Fibroblast of the aortic adventitia (primary cell): ENCODE measurements at regions not wholly inside any gene's neighbourhood (a gene's known extent, or its start where the extent isn't known, plus 50 kb on each side); places are given as distances from the start of the nearest gene placed in this dataset.

ENCODE experiments used
- DNase-seq: peaks from one replicate; pipeline ENCODE4 v3.0.0-alpha.2; 2010; ENCODE audit warnings: low read depth
- H3K4me3 ChIP-seq: 2 replicates; pipeline ENCODE4 v1.5.1; 2011; ENCODE audit warnings: low read depth, mild to moderate bottlenecking, control low read depth, low read length, moderate library complexity
- TF ChIP-seq, protein P1 (sequence below): IDR thresholded peaks from 2 replicates; pipeline ENCODE4 v1.5.1; 2011; ENCODE audit warnings: mild to moderate bottlenecking, low read length, control low read depth, inconsistent platforms; ENCODE audit not compliant: insufficient read depth

DNA sequence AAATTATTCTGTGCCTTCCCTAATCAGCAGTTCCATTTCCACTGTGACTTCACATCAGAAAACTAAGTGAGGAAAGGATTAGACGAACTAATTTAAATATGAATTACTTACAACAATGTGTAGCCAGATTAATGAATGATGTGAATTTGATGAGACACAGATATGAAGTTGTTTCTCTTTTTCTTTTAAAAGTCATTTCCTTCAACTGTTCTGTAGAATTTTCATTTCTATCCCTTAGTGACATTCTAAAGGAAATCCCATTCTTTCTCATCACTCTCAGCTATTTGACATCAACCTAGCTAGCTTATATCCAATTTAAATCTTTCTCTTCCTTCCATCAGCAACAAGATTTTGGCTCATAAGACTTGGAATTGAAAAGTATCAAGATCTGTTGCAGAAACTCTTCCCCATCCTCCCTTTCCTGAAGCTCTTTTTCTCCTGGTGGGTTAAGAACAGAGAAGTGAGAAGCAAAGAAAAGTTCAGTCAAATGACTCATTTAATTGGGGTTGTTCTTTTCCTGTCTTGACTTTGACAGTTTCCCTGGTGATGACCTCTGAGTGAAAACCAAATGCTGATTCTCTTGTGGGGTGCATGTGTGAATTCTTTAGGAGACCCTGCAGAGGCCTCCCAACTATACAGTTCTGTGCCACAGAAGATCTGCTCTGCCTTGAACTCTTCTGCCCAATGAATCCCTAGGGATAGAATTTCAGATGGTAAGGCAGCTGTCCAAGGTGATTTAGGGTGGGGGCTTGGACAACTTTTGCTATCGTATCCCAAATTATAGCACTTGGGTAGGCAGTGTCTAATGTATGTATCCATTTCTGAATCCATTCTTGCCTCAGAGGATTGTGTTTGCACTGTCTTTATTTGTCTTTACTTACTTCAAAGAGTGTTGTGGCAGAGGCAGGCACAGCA, 232.5 kb upstream of the GPRIN3 start:
- TF ChIP-seq, protein P1, sequence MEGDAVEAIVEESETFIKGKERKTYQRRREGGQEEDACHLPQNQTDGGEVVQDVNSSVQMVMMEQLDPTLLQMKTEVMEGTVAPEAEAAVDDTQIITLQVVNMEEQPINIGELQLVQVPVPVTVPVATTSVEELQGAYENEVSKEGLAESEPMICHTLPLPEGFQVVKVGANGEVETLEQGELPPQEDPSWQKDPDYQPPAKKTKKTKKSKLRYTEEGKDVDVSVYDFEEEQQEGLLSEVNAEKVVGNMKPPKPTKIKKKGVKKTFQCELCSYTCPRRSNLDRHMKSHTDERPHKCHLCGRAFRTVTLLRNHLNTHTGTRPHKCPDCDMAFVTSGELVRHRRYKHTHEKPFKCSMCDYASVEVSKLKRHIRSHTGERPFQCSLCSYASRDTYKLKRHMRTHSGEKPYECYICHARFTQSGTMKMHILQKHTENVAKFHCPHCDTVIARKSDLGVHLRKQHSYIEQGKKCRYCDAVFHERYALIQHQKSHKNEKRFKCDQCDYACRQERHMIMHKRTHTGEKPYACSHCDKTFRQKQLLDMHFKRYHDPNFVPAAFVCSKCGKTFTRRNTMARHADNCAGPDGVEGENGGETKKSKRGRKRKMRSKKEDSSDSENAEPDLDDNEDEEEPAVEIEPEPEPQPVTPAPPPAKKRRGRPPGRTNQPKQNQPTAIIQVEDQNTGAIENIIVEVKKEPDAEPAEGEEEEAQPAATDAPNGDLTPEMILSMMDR = no peak
- H3K4me3 ChIP-seq = no peak overlapping the region
- DNase-seq = peak; percentile 31

DNA sequence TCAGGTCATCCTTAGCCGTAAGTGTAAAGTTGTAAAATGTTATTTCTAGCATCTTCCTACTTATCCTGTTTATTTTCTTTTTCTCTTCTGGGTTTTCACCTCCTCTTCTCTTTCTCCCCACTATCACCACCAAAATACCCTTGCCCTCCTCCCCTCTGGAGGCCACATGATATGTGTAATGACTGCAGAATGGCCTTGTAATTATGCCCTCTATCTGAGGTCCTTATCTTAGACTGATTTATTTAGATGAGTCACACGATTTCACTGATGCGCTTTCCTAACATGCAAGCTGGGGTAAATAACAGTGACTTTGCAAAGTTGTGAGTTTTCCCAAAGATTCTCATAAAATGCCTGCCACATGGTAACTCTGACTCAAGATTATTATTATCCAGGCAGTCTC, 231.8 kb upstream of the GPRIN3 start:
- TF ChIP-seq, protein P1 = no peak
- peak; percentile 91 for DNase-seq
- no peak overlapping the region for H3K4me3 ChIP-seq

DNA sequence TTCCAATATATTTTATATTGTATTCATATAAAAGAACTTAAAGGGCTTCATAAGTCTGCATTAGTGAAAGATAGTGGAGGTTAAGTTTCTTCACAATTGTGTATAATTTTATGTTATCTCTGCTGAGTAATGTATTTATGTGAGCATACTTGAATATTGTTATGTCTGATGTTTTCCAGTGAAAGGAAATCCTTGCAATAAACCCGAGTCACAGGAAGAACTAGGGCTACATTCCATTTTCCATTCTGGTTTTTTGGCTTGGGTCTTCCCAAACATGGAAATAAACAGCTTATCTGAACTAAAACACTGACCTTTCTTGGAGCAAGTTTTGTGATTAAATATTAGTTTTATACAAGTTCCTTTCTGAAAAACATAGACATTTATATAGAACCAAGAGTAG, 231.3 kb upstream of the GPRIN3 start:
- no peak overlapping the region for H3K4me3 ChIP-seq
- peak; percentile 39 for DNase-seq
- TF ChIP-seq, protein P1 = no peak

DNA sequence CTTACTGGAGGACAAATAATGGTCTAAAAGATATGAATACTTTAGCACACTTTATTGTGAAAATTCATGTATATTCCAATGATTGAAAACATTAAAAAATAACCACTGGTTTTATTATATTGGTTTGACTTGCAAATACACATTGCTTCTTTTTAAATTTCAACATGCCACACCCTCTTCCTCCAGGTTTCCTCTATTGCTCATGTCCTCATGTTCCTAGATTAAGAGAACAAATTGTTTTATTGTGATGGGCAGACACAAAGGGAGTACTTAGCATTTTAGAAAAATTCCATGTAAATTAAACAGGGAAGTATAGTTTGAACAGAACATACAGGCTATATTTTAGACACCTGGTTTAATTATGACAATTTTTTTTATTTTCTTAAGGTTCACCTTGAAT, 230.6 kb upstream of the GPRIN3 start:
- H3K4me3 ChIP-seq = no peak overlapping the region
- no peak for DNase-seq
- TF ChIP-seq, protein P1 = no peak

DNA sequence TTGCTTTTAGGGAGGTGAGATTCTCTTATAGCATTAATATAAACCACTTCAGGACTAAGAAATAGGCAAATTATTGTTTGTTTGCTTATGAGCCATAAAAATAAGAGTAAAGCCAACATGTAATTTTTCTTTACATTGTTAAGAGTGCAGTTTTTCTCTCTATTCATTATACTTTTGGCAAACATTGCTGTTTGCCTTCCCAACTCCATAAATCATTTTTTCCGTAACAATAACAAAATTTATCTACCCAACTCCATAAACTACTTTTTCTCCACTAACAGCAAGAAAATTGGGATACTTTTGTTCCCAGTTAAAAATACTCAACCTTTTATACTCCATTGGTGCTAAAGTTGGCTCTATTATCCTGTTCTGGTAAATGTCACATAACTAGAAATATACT, 229.7 kb upstream of the GPRIN3 start:
- no peak for DNase-seq
- TF ChIP-seq, protein P1 = no peak
- no peak overlapping the region for H3K4me3 ChIP-seq

DNA sequence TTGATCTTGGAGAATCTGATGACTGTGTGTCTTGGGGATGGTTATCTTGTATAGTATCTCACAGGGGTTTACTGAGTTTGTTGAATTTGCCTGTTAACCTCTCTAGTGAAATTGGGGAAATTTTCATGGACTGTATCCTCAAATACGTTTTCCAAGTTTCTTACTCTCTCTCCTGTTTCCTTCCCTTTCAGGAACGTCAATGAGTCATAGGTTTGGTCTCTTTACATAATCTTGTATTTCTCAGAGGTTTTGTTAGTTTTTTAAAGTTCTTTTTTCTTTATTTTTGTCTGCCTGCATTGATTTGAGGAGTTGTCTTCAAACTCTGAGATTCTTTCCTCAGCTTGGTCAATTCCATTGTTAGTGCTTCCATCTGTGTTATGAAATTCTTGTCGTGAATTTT, 227.7 kb upstream of the GPRIN3 start:
- H3K4me3 ChIP-seq = no peak overlapping the region
- TF ChIP-seq, protein P1 = no peak
- peak; percentile 27 for DNase-seq
